Thyroid gland (tissue), 4 donors: ENCODE measurements at regions not wholly inside any gene's neighbourhood (a gene's known extent, or its start where the extent isn't known, plus 50 kb on each side); places are given as distances from the start of the nearest gene placed in this dataset.

Experiments
- POLR2A ChIP-seq, 2 donors: fragments of 450-650 bp; IDR thresholded peaks; one replicate each; pipeline ENCODE4 v1.6.1; 2017; ENCODE audit warnings: antibody characterized with exemption in 2 of 2, mild to moderate bottlenecking in 2 of 2, moderate library complexity in 1 of 2
- TF ChIP-seq, protein P1 (sequence below), 6 experiments: fragments of 200-600 bp in 3 of 6; fragments of 450-650 bp in 3 of 6; sonication (generic) in 3 of 6; IDR thresholded peaks; one replicate each; pipeline ENCODE4 v1.5.1; 2016 to 2019; ENCODE audit warnings: antibody characterized with exemption in 6 of 6, mild to moderate bottlenecking in 2 of 6, inconsistent platforms in 1 of 6, moderate library complexity in 1 of 6

DNA sequence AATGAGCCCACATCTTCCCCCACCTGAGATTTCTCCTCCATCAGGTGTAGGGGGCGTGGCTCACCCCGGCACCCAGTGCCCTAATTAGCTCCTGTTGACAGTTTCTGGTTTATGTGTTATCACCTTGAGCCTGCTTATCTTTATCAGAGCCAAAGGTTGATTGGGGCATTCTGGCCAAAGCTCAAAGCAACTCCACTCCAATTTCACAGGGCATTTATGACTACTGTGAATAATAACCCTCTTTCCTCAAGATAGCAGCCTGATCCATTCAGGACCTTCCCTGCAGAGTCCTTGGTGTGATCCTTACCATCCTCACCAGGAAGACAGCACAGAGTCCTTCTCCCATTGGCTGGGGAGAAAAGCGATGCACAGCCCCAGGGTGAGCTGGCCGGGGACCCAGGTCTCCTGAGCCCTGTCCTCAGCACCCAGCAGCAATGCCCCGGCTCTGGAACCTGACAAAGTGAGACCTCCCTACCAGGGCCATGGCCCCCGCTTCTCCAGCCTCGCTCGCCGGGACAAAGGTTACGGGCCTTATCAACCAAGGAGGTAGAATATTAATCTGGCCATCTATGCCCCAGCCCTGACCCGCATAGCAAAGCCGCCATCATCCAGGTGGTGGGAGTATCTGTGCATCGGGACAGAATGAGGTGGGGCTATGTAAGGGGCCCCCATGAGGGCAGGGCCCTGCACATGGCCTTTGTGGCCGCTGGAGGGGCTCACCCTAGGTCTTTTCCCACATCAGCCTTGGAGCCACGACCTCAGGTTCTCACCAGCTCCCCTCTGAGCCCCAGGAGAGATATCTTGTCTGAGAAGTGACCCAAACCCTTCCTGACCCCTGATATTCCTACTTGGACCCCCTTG lies 64.5 kb downstream of the ZFP36L2 start:
- TF ChIP-seq, protein P1, sequence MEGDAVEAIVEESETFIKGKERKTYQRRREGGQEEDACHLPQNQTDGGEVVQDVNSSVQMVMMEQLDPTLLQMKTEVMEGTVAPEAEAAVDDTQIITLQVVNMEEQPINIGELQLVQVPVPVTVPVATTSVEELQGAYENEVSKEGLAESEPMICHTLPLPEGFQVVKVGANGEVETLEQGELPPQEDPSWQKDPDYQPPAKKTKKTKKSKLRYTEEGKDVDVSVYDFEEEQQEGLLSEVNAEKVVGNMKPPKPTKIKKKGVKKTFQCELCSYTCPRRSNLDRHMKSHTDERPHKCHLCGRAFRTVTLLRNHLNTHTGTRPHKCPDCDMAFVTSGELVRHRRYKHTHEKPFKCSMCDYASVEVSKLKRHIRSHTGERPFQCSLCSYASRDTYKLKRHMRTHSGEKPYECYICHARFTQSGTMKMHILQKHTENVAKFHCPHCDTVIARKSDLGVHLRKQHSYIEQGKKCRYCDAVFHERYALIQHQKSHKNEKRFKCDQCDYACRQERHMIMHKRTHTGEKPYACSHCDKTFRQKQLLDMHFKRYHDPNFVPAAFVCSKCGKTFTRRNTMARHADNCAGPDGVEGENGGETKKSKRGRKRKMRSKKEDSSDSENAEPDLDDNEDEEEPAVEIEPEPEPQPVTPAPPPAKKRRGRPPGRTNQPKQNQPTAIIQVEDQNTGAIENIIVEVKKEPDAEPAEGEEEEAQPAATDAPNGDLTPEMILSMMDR (IDR thresholded peaks at IDR 0.05): no peak
- no peak for TF ChIP-seq POLR2A (IDR thresholded peaks at IDR 0.05)
